ENCODE measurements at regions not wholly inside any gene's neighbourhood (a gene's known extent, or its start where the extent isn't known, plus 50 kb on each side); places are given as distances from the start of the nearest gene placed in this dataset.
"Not testable (repeated sequence)": the region's sequence is repeated elsewhere in the genome, so short reads cannot be mapped to it uniquely, and the experiment has no call there.

DNA sequence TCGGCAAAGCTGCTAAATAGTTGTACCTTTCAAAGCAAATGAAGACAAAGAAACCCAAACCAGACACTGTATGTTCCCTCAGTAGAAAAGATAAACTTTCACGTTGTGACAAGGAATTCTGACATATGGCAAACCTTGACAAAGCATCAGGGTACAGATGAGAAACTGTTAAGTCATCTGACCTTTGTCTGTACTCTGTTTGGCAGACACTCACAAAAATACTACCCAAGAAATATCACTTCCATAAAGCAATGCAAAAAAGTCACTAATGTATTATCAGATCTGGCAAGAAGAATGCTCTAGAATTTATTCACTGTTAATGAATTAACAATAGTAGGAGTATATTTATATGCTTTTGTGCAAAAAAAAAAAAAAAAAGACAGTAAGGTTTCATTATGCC lies 843.7 kb downstream of the DIAPH3 start:
- DNase-seq (ENCODE audit: low read depth, low spot score): no peak
- CTCF ChIA-PET: interaction anchor here (3.2 kb wide), 1 partner anchor 10 kb away, joined by 22 read pairs; no protein-coding TSS in a partner anchor
- H3K4me3 ChIP-seq (ENCODE audit: low read depth, low read length): no peak overlapping the region
- POLR2A ChIA-PET: no interaction called here
- TF ChIP-seq, protein P1, sequence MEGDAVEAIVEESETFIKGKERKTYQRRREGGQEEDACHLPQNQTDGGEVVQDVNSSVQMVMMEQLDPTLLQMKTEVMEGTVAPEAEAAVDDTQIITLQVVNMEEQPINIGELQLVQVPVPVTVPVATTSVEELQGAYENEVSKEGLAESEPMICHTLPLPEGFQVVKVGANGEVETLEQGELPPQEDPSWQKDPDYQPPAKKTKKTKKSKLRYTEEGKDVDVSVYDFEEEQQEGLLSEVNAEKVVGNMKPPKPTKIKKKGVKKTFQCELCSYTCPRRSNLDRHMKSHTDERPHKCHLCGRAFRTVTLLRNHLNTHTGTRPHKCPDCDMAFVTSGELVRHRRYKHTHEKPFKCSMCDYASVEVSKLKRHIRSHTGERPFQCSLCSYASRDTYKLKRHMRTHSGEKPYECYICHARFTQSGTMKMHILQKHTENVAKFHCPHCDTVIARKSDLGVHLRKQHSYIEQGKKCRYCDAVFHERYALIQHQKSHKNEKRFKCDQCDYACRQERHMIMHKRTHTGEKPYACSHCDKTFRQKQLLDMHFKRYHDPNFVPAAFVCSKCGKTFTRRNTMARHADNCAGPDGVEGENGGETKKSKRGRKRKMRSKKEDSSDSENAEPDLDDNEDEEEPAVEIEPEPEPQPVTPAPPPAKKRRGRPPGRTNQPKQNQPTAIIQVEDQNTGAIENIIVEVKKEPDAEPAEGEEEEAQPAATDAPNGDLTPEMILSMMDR (IDR thresholded peaks at IDR 0.05; ENCODE audit: insufficient read depth, low read length, missing control alignments): no peak

DNA sequence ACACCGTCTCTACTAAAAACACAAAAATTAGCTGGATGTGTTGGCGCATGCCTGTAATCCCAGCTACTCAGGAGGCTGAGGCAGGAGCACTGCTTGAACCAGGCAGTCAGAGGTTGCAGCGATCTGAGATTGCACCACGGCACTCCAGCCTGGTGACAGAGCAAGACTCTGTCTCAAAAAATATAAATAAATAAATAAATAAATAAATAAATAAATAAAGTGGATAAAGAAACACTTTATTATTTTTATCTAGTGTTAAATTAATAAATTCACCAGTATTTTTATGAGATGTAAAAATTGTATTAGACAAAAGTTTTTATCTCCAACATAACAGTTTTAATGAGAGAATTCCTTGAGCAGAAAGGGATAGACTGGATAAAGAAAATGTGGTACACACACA lies 839.3 kb downstream of the DIAPH3 start:
- DNase-seq (ENCODE audit: low read depth, low spot score); POLR2A ChIA-PET; H3K4me3 ChIP-seq (ENCODE audit: low read depth, low read length): not testable (repeated sequence)
- CTCF ChIA-PET: interaction anchor here (1.0 to 1.2 kb wide), 2 partner anchors 8 to 10 kb away, joined by 3 to 4 read pairs; no protein-coding TSS in a partner anchor

DNA sequence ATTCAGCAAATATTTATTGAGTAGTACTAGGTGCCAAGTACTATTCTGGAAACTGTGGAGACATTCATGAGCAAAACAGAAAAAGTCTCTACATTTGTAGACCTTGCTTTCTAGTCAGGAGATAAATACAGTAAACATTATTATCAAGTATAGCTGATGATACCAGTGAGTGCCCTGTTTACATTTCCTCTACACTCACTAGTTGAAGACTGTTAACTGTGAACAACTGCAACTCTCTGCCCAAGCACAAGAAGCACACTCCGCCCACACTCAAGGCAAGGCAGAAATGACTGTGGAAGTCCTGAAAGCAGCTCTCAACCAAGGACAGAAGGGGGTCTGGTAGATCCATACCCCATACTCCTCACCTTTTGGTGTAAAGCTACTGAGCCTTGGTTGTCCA lies 837.0 kb downstream of the DIAPH3 start:
- no peak for DNase-seq (ENCODE audit: low read depth, low spot score)
- POLR2A ChIA-PET: no interaction called here
- TF ChIP-seq, protein P1 (IDR thresholded peaks at IDR 0.05; ENCODE audit: insufficient read depth, low read length, missing control alignments): no peak
- CTCF ChIA-PET: interaction anchor here (0.7 to 2.4 kb wide), 2 partner anchors 8 to 12 kb away, joined by 3 to 14 read pairs; no protein-coding TSS in a partner anchor
- no peak overlapping the region for H3K4me3 ChIP-seq (ENCODE audit: low read depth, low read length)

DNA sequence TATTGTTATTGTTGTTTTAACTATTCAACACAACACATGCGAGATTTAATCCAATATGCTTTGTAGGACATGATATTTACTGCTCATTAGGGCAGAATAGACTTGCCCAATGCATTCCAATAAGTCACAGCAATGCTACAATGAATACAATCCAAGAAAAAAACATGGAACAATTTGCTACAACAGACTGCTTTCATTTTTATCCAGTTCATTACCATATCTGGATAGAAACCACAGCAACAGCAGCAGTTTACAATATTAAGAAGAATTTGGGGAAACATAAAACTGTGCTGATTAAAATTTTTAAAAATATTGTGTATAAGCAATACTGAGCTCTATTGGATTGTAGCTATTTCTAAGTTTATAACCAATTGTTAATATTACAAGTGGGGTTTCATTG lies 833.0 kb downstream of the DIAPH3 start:
- POLR2A ChIA-PET: no interaction called here
- CTCF ChIA-PET: interaction anchor here (2.8 kb wide), 1 partner anchor 12 kb away, joined by 22 read pairs; no protein-coding TSS in a partner anchor
- no peak overlapping the region for H3K4me3 ChIP-seq (ENCODE audit: low read depth, low read length)
- TF ChIP-seq, protein P1 (IDR thresholded peaks at IDR 0.05; ENCODE audit: insufficient read depth, low read length, missing control alignments): no peak
- no peak for DNase-seq (ENCODE audit: low read depth, low spot score)

DNA sequence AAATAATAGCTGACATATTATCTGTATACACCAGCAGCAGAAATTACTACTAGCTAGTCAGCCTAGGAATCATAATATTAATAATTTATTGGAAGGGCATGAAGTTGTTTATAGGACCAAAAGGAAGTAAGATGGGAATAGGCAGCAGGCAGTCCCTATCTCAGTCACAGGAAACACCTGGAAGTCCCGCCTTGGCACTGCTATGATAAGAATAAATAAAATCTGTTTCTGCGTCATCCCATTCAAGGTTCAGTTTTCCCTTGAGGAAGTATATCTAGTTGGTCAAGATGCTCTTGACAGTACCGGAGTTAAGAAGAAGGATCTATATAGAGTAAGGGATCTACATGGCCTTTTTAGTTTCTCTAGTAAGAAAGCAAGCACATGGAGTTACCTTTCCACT lies 830.8 kb downstream of the DIAPH3 start:
- CTCF ChIA-PET: no interaction called here
- POLR2A ChIA-PET: no interaction called here
- TF ChIP-seq, protein P1 (IDR thresholded peaks at IDR 0.05; ENCODE audit: insufficient read depth, low read length, missing control alignments): no peak
- DNase-seq (ENCODE audit: low read depth, low spot score): no peak
- no peak overlapping the region for H3K4me3 ChIP-seq (ENCODE audit: low read depth, low read length)

DNA sequence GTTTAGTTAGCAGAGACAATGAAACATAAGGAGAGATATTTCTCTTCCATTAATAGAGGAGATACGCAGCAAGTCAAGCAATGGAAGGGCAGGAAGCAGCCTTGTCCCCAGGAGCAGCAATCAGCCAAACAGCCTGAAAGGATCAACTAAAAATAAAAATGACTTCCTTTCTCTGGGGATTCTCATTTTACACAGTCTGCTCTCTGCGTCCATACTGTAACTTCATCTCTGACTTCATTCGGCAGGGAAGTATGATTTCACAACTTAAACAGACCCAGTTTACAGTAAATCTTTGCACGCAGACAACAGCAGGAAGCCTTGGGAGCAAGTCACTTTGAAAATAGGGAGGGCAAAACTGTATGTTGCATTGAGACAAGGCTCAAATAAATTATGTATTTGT lies 826.7 kb downstream of the DIAPH3 start:
- no peak overlapping the region for H3K4me3 ChIP-seq (ENCODE audit: low read depth, low read length)
- CTCF ChIA-PET: no interaction called here
- POLR2A ChIA-PET: no interaction called here
- DNase-seq (ENCODE audit: low read depth, low spot score): no peak
- TF ChIP-seq, protein P1 (IDR thresholded peaks at IDR 0.05; ENCODE audit: insufficient read depth, low read length, missing control alignments): no peak

DNA sequence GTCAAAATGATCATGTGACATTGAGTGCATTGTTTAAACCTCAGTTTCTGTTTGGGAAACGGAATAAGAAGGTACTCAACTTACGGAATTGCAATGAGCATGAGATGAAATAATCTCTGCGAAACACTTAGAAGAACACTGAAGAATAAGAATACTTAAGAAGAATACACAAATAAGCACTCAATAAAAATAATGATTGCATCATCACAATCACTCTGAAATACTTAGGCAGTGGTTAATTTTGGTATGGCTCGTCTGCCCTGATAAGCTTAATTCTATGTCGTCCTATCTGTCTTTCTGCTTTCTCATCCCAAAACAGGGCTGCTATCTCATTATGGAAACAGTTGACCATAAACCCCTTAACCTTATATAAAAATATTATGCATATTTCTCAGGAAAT lies 823.6 kb downstream of the DIAPH3 start:
- ChIA-PET CTCF (no interaction called here), POLR2A (no interaction called here)
- H3K4me3 ChIP-seq (ENCODE audit: low read depth, low read length): no peak overlapping the region
- no peak for DNase-seq (ENCODE audit: low read depth, low spot score)
- TF ChIP-seq, protein P1 (IDR thresholded peaks at IDR 0.05; ENCODE audit: insufficient read depth, low read length, missing control alignments): no peak
